Endothelial cell of umbilical vein (primary cell): ENCODE measurements at regions not wholly inside any gene's neighbourhood (a gene's known extent, or its start where the extent isn't known, plus 50 kb on each side); places are given as distances from the start of the nearest gene placed in this dataset.

Source experiments
- BruUV-seq: library from RNA; stranded (reverse); fragments of 400-500 nt; replicated peaks from 2 replicates; lab custom pipeline; 2021; lab: Mats Ljungman, UMichigan
- CTCF ChIA-PET: fragments of 300-600, 350-600 bp; sonication (Branson Sonifier 250); formaldehyde crosslinking; loops from one replicate; lab custom pipeline; 2021; ENCODE audit warnings: antibody characterized with exemption, inconsistent platforms; lab: Charles Lee
- POLR2A ChIA-PET: fragments of 300-600, 350-600 bp; sonication (Branson Sonifier 250); formaldehyde crosslinking; loops from one replicate; lab custom pipeline; 2021; ENCODE audit warnings: antibody characterized with exemption, inconsistent platforms; lab: Charles Lee
- DNase-seq: peaks from one replicate; pipeline ENCODE4 v3.0.0-alpha.2; 2011; ENCODE audit warnings: low read depth, low spot score
- FAIRE-seq: peaks from 2 replicates; lab custom pipeline; 2011; peaks lifted over from hg19 to GRCh38; lab: Jason Lieb, UNC
- H2AFZ ChIP-seq: 2 replicates; pipeline ENCODE4 v1.6.0; 2012; ENCODE audit warnings: low read depth, low read length, control low read depth, inconsistent platforms
- H3K27ac ChIP-seq: 2 replicates; pipeline ENCODE4 v1.5.1; 2011; ENCODE audit warnings: low read depth, mild to moderate bottlenecking, control low read depth, low read length, moderate library complexity; ENCODE audit not compliant: insufficient read depth
- H3K27me3 ChIP-seq, 2 experiments: 2 replicates each; pipeline versions ENCODE4 v1.6.0 to v1.6.1; 2011; ENCODE audit warnings: low read length in 2 of 2, mixed read lengths in 1 of 2; ENCODE audit not compliant: control insufficient read depth in 2 of 2, insufficient read depth in 2 of 2
- H3K36me3 ChIP-seq, 2 experiments: 2 replicates in 1 of 2; 3 replicates in 1 of 2; pipeline ENCODE4 v1.5.1; 2011; ENCODE audit warnings: low read length in 2 of 2, mild to moderate bottlenecking in 1 of 2, moderate library complexity in 1 of 2; ENCODE audit not compliant: control insufficient read depth in 2 of 2, insufficient read depth in 2 of 2; ENCODE audit errors: extremely low read depth in 1 of 2
- H3K4me1 ChIP-seq: 3 replicates; pipeline ENCODE4 v1.5.1; 2011; ENCODE audit warnings: mild to moderate bottlenecking, low read length; ENCODE audit not compliant: control insufficient read depth, insufficient read depth; ENCODE audit errors: extremely low read depth
- H3K4me2 ChIP-seq: 2 replicates; pipeline ENCODE4 v1.6.1; 2011; ENCODE audit warnings: low read length, control low read depth, mixed read lengths; ENCODE audit not compliant: insufficient read depth
- H3K4me3 ChIP-seq, 3 experiments: fragments of 200-600 bp in 1 of 3; sonication (generic), shearing (Covaris generic) in 1 of 3; replicated peaks in 1 of 3; 2 replicates each; pipeline ENCODE4 v1.5.1; 2011 to 2016; ENCODE audit warnings: control low read depth in 3 of 3, low read length in 3 of 3, mild to moderate bottlenecking in 2 of 3, inconsistent platforms in 1 of 3, low read depth in 1 of 3, moderate library complexity in 1 of 3; ENCODE audit not compliant: insufficient read depth in 1 of 3
- H3K79me2 ChIP-seq: 2 replicates; pipeline ENCODE4 v1.6.0; 2012; ENCODE audit warnings: low read length, inconsistent platforms; ENCODE audit not compliant: control insufficient read depth, insufficient read depth
- H3K9ac ChIP-seq: replicated peaks from 2 replicates; pipeline ENCODE3; 2011; ENCODE audit warnings: low read length, control low read depth; ENCODE audit not compliant: insufficient read depth; ENCODE audit errors: extremely low read depth
- H3K9me1 ChIP-seq: replicated peaks from 3 replicates; pipeline ENCODE4 v1.6.0; 2011; ENCODE audit warnings: mild to moderate bottlenecking, low read length; ENCODE audit not compliant: control insufficient read depth, insufficient read depth; ENCODE audit errors: extremely low read depth
- H3K9me3 ChIP-seq: replicated peaks from 2 replicates; pipeline ENCODE4 v1.5.1; 2012; ENCODE audit warnings: low read length, inconsistent platforms; ENCODE audit not compliant: control insufficient read depth, insufficient read depth
- H4K20me1 ChIP-seq: replicated peaks from 2 replicates; pipeline ENCODE3; 2011; ENCODE audit warnings: mild to moderate bottlenecking, low read length; ENCODE audit not compliant: control insufficient read depth, insufficient read depth; ENCODE audit errors: extremely low read depth
- CTCF ChIP-seq, 2 donors: IDR thresholded peaks; 1 replicate in 1 of 2; 2 replicates in 1 of 2; pipeline ENCODE4 v1.5.1; 2011; ENCODE audit warnings: low read length in 2 of 2, mild to moderate bottlenecking in 2 of 2, moderate library complexity in 2 of 2, control low read depth in 1 of 2, inconsistent platforms in 1 of 2, low read depth in 1 of 2; ENCODE audit not compliant: insufficient read depth in 1 of 2; ENCODE audit errors: extremely low read depth in 1 of 2
- EZH2 ChIP-seq: IDR thresholded peaks from 2 replicates; pipeline ENCODE4 v1.6.1; 2012; ENCODE audit warnings: borderline replicate concordance, low read depth, mild to moderate bottlenecking, moderate library complexity, low read length, inconsistent platforms; ENCODE audit not compliant: severe bottlenecking
- FOS ChIP-seq: IDR thresholded peaks from 2 replicates; pipeline ENCODE4 v1.6.1; 2011; ENCODE audit warnings: mild to moderate bottlenecking, low read length, moderate library complexity, borderline replicate concordance; ENCODE audit not compliant: insufficient read depth
- GATA2 ChIP-seq: IDR thresholded peaks from 2 replicates; pipeline ENCODE4 v1.7.0; 2011; ENCODE audit warnings: low read depth, mild to moderate bottlenecking, moderate library complexity, mixed read lengths, low read length; ENCODE audit not compliant: insufficient read length, insufficient read depth
- JUN ChIP-seq: IDR thresholded peaks from 2 replicates; pipeline ENCODE4 v1.6.1; 2011; ENCODE audit warnings: borderline replicate concordance, low read depth; ENCODE audit not compliant: insufficient read length, insufficient read depth
- MYC ChIP-seq: IDR thresholded peaks from one replicate; pipeline ENCODE4 v1.6.1; 2011; ENCODE audit warnings: mild to moderate bottlenecking, low read depth, low read length
- POLR2A ChIP-seq: IDR thresholded peaks from 2 replicates; pipeline ENCODE4 v1.6.1; 2012; ENCODE audit warnings: low read depth, mild to moderate bottlenecking, control low read depth, low read length
- POLR2AphosphoS5 ChIP-seq: IDR thresholded peaks from 2 replicates; pipeline ENCODE4 v1.6.1; 2012; ENCODE audit warnings: low read depth, mild to moderate bottlenecking, control low read depth, low read length, moderate library complexity; ENCODE audit not compliant: insufficient read depth
- dilution Hi-C: fragments of 300-500 bp; cut with MboI; formaldehyde crosslinking; loops from one replicate; pipeline ENCODE4 v1.15.0; 2019; ENCODE audit warnings: low sequenced_read_pairs; ENCODE audit not compliant: extremely low pct_ligation_motif_present
- intact Hi-C: fragments of 100-400 bp; cut with micrococcal nuclease; formaldehyde crosslinking; loops from one replicate; pipeline ENCODE4 v1.10.0; 2022
- TF ChIP-seq, protein P1 (sequence below): IDR thresholded peaks from 2 replicates; pipeline ENCODE4 v1.6.1; 2011; ENCODE audit not compliant: insufficient read depth, insufficient read length

GRCh38 chr3:150210461-150211110, 197.5 kb upstream of the TSC22D2 start:
- Histone ChIP-seq H3K4me3 (no peak overlapping the region), H3K4me2 (no peak overlapping the region), H3K4me1 (no peaks in the 10 kb centered on the region), H3K79me2 (no peaks in the 10 kb centered on the region), H4K20me1 (no peaks in the 10 kb centered on the region), H3K36me3 (no peaks in the 10 kb centered on the region), H2AFZ (no peak overlapping the region), H3K27me3 (peaks cover 24 to 41% of the 10 kb centered on the region in 2 experiments), H3K9me1 (no peaks in the 10 kb centered on the region), H3K27ac (no peak overlapping the region), H3K9ac (no peak overlapping the region), H3K9me3 (no peaks in the 10 kb centered on the region)
- BruUV-seq: no TSS peak
- TF ChIP-seq CTCF (IDR thresholded peaks at IDR 0.05; ENCODE audit: extremely low read depth in 1 of 2, insufficient read depth in 1 of 2, low read depth in 1 of 2, low read length in 2 of 2) (no peak), POLR2A (no peak), FOS (no peak), POLR2AphosphoS5 (no peak)
- dilution Hi-C loops (no loop called here), intact Hi-C loops (no loop called here)
- POLR2A ChIA-PET: no interaction called here
- CTCF ChIA-PET: interaction anchor here (0.9 to 2.0 kb wide), 4 partner anchors 9 to 274 kb away, joined by 3 to 5 read pairs (median 4); no protein-coding TSS in a partner anchor
- no peak for DNase-seq
- FAIRE-seq: peak; percentile 28

DNA sequence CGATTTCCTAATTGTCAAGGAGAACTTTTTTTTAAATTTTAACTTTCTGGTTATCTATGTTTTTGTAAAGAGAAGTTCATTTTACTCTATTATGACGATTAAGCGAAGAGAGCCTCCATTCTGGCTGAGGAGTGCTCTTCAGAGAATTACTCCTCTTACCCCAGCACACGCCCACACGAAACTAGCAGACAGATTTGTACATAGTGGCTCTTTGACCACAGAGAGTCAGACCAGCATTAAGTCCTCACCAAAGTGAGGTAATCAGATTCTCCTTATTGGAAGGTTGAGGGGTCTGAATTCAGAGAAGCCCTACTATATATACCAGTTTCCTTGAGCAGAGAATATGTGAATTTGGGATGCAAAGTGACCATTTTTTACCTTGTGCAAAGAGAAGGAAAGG, 204.8 kb upstream of the TSC22D2 start:
- no peak for DNase-seq
- peaks cover 37 to 41% of the 10 kb centered on the region in 2 experiments for H3K27me3 ChIP-seq
- BruUV-seq: no TSS peak
- H3K4me3 ChIP-seq: no peak overlapping the region
- dilution Hi-C loops: no loop called here
- no peak for TF ChIP-seq EZH2
- no peak for TF ChIP-seq GATA2
- no peak for TF ChIP-seq JUN
- TF ChIP-seq, protein P1, sequence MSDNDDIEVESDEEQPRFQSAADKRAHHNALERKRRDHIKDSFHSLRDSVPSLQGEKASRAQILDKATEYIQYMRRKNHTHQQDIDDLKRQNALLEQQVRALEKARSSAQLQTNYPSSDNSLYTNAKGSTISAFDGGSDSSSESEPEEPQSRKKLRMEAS: no peak
- TF ChIP-seq POLR2AphosphoS5: no peak
- TF ChIP-seq FOS: no peak
- TF ChIP-seq POLR2A: no peak
- no peak for TF ChIP-seq CTCF (IDR thresholded peaks at IDR 0.05; ENCODE audit: extremely low read depth in 1 of 2, insufficient read depth in 1 of 2, low read depth in 1 of 2, low read length in 2 of 2)
- no peak for TF ChIP-seq MYC
- no peaks in the 10 kb centered on the region for H3K9me3 ChIP-seq
- intact Hi-C loops: no loop called here
- H3K9me1 ChIP-seq: no peaks in the 10 kb centered on the region
- H3K4me1 ChIP-seq: no peaks in the 10 kb centered on the region
- no peaks in the 10 kb centered on the region for H3K36me3 ChIP-seq
- H2AFZ ChIP-seq: no peak overlapping the region
- ChIA-PET POLR2A (no interaction called here), CTCF (no interaction called here)
- H3K9ac ChIP-seq: no peak overlapping the region
- no peaks in the 10 kb centered on the region for H3K79me2 ChIP-seq
- no peaks in the 10 kb centered on the region for H4K20me1 ChIP-seq
- H3K4me2 ChIP-seq: no peak overlapping the region
- no peak overlapping the region for H3K27ac ChIP-seq
- FAIRE-seq: no peak
